ENCODE measurements at regions not wholly inside any gene's neighbourhood (a gene's known extent, or its start where the extent isn't known, plus 50 kb on each side); places are given as distances from the start of the nearest gene placed in this dataset.
A peak's percentile ranks its signal among the peaks of the same experiment; 100 is the strongest.
"Not testable (repeated sequence)": the region's sequence is repeated elsewhere in the genome, so short reads cannot be mapped to it uniquely, and the experiment has no call there.

GRCh38 chr16:33009468-33009867 lies 184.6 kb upstream of the TP53TG3C start:
- DNase-seq, result peak; percentile 1 to 3

- DNase-seq, result not testable (repeated sequence)
Observed at GRCh38 chr16:33027121-33027520, 166.9 kb upstream of the TP53TG3C start.

GRCh38 chr16:33027941-33028340 lies 166.1 kb upstream of the TP53TG3C start:
- not testable (repeated sequence) for DNase-seq

- not testable (repeated sequence) for DNase-seq
Observed at GRCh38 chr16:33028707-33029390, 165.2 kb upstream of the TP53TG3C start.

- DNase-seq, result not testable (repeated sequence)
Observed at GRCh38 chr16:33048849-33049248, 145.2 kb upstream of the TP53TG3C start.

GRCh38 chr16:33059206-33059605 lies 134.8 kb upstream of the TP53TG3C start:
- DNase-seq, result no peak

- not testable (repeated sequence) for DNase-seq
Observed at GRCh38 chr16:33059654-33060421, 134.2 kb upstream of the TP53TG3C start.

- DNase-seq, result not testable (repeated sequence)
Observed at GRCh38 chr16:33062763-33063162, 131.3 kb upstream of the TP53TG3C start.

GRCh38 chr16:33063365-33064170 lies 130.5 kb upstream of the TP53TG3C start:
- not testable (repeated sequence) for DNase-seq

- DNase-seq, result not testable (repeated sequence)
Observed at GRCh38 chr16:33064454-33065073, 129.5 kb upstream of the TP53TG3C start.
